AG09309 (cell line): ENCODE measurements at regions not wholly inside any gene's neighbourhood (a gene's known extent, or its start where the extent isn't known, plus 50 kb on each side); places are given as distances from the start of the nearest gene placed in this dataset.

ENCODE experiments used
- DNase-seq: peaks from one replicate; pipeline ENCODE4 v3.0.0-alpha.2; 2010; ENCODE audit warnings: low read depth
- H3K4me3 ChIP-seq: 2 replicates; pipeline ENCODE4 v1.5.1; 2011; ENCODE audit warnings: mild to moderate bottlenecking, low read depth, low read length, moderate library complexity; ENCODE audit not compliant: control insufficient read depth
- CTCF ChIP-seq: IDR thresholded peaks from 2 replicates; pipeline ENCODE4 v1.5.1; 2011; ENCODE audit warnings: mild to moderate bottlenecking, low read depth, low read length, inconsistent platforms; ENCODE audit not compliant: insufficient read depth, control insufficient read depth; ENCODE audit errors: missing control alignments

- H3K4me3 ChIP-seq = no peak overlapping the region
- DNase-seq = no peak
- TF ChIP-seq CTCF = no peak
Measured at GRCh38 chr5:18420711-18421110, 786.5 kb downstream of the TAF11L14 start.

GRCh38 chr5:18433336-18433735 is 799.1 kb downstream of the TAF11L14 start:
- TF ChIP-seq CTCF = no peak
- no peak for DNase-seq
- no peak overlapping the region for H3K4me3 ChIP-seq

GRCh38 chr5:18438126-18438525 is 803.9 kb downstream of the TAF11L14 start:
- H3K4me3 ChIP-seq = no peak overlapping the region
- no peak for DNase-seq
- no peak for TF ChIP-seq CTCF

GRCh38 chr5:18455521-18455920 is 821.3 kb downstream of the TAF11L14 start:
- no peak for DNase-seq
- H3K4me3 ChIP-seq = no peak overlapping the region
- TF ChIP-seq CTCF = no peak

GRCh38 chr5:18457255-18457654 is 823.0 kb downstream of the TAF11L14 start:
- no peak for TF ChIP-seq CTCF
- H3K4me3 ChIP-seq = no peak overlapping the region
- no peak for DNase-seq

GRCh38 chr5:18461766-18462165 is 827.5 kb downstream of the TAF11L14 start:
- no peak overlapping the region for H3K4me3 ChIP-seq
- no peak for TF ChIP-seq CTCF
- DNase-seq = no peak
